A673 (cell line): ENCODE measurements at regions not wholly inside any gene's neighbourhood (a gene's known extent, or its start where the extent isn't known, plus 50 kb on each side); places are given as distances from the start of the nearest gene placed in this dataset.

Experiments
- BruUV-seq: library from RNA; stranded (reverse); fragments of 400-500 nt; replicated peaks from 2 replicates; lab custom pipeline; 2021; lab: Mats Ljungman, UMichigan
- CTCF ChIA-PET: fragments of 300-600 bp; sonication (Branson Sonifier 250); formaldehyde crosslinking; loops from one replicate; lab custom pipeline; 2022; ENCODE audit warnings: antibody characterized with exemption; lab: Charles Lee
- POLR2A ChIA-PET: fragments of 300-600 bp; sonication (Branson Sonifier 250); formaldehyde crosslinking; loops from one replicate; lab custom pipeline; 2022; ENCODE audit warnings: antibody characterized with exemption; ENCODE audit not compliant: low non-redundant PET; lab: Charles Lee
- DNase-seq: peaks from one replicate; pipeline ENCODE4 v3.0.0-alpha.2; 2015; ENCODE audit warnings: low spot score
- H3K27ac ChIP-seq: fragments of 200-600 bp; sonication (generic); 2 replicates; pipeline ENCODE4 v1.5.1; 2016; ENCODE audit warnings: mixed run types, low read depth, mild to moderate bottlenecking, mixed read lengths, antibody characterized with exemption, low read length; ENCODE audit not compliant: poor library complexity, severe bottlenecking
- H3K27me3 ChIP-seq: fragments of 200-600 bp; sonication (generic); replicated peaks from 2 replicates; pipeline ENCODE4 v1.6.1; 2017; ENCODE audit warnings: mixed run types, low read depth, mild to moderate bottlenecking, mixed read lengths, antibody characterized with exemption, low read length; ENCODE audit not compliant: insufficient read depth, poor library complexity
- H3K36me3 ChIP-seq: fragments of 200-600 bp; sonication (generic); 2 replicates; pipeline ENCODE4 v1.6.1; 2016; ENCODE audit warnings: mixed run types, mild to moderate bottlenecking, mixed read lengths, antibody characterized with exemption, low read length; ENCODE audit not compliant: insufficient read depth, poor library complexity, severe bottlenecking
- H3K4me1 ChIP-seq: fragments of 200-600 bp; sonication (generic); 2 replicates; pipeline ENCODE4 v1.6.1; 2017; ENCODE audit warnings: mixed run types, mild to moderate bottlenecking, mixed read lengths, antibody characterized with exemption, low read length; ENCODE audit not compliant: insufficient read depth, poor library complexity, severe bottlenecking
- H3K4me3 ChIP-seq: fragments of 200-600 bp; sonication (generic); 2 replicates; pipeline ENCODE4 v1.5.1; 2016; ENCODE audit warnings: low read depth, mixed run types, mild to moderate bottlenecking, mixed read lengths, low read length; ENCODE audit not compliant: poor library complexity, severe bottlenecking
- H3K9me3 ChIP-seq: fragments of 200-600 bp; sonication (generic); 2 replicates; pipeline ENCODE4 v1.6.1; 2016; ENCODE audit warnings: mixed run types, low read depth, mild to moderate bottlenecking, mixed read lengths, antibody characterized with exemption, low read length; ENCODE audit not compliant: poor library complexity, severe bottlenecking
- CTCF ChIP-seq: fragments of 300-800, 200-600 bp; sonication (generic); conservative IDR thresholded peaks from 2 replicates; pipeline ENCODE4 v1.5.1; 2017; ENCODE audit warnings: low read depth, mild to moderate bottlenecking, antibody characterized with exemption, low read length, moderate library complexity, mixed read lengths
- EZH2 ChIP-seq: fragments of 200-600 bp; sonication (generic); IDR thresholded peaks from 2 replicates; pipeline ENCODE4 v1.6.1; 2017; ENCODE audit warnings: borderline replicate concordance, low read depth, mild to moderate bottlenecking, mixed read lengths, antibody characterized with exemption, low read length; ENCODE audit not compliant: poor library complexity, severe bottlenecking
- intact Hi-C: fragments of 100-400 bp; cut with micrococcal nuclease; formaldehyde crosslinking; loops from one replicate; pipeline ENCODE4 v1.10.0; 2022; ENCODE audit not compliant: unreplicated experiment

- TF ChIP-seq CTCF (no peak), EZH2 (no peak)
- BruUV-seq, result no TSS peak
- CTCF ChIA-PET, result no interaction called here
- no peaks in the 10 kb centered on the region for H3K4me1 ChIP-seq
- H3K36me3 ChIP-seq, result no peaks in the 10 kb centered on the region
- no peaks in the 10 kb centered on the region for H3K27me3 ChIP-seq
- H3K4me3 ChIP-seq, result no peak overlapping the region
- intact Hi-C loops, result no loop called here
- no peak for DNase-seq
- H3K9me3 ChIP-seq, result no peaks in the 10 kb centered on the region
- POLR2A ChIA-PET, result no interaction called here
- no peak overlapping the region for H3K27ac ChIP-seq
Measured at GRCh38 chr2:150784389-150784788, 296.9 kb upstream of the RND3 start.

- no peaks in the 10 kb centered on the region for H3K4me1 ChIP-seq
- CTCF ChIA-PET, result no interaction called here
- intact Hi-C loops, result no loop called here
Measured at GRCh38 chr2:150783896-150784295, 296.4 kb upstream of the RND3 start.

GRCh38 chr2:150783015-150783414, 295.5 kb upstream of the RND3 start:
- DNase-seq, result no peak
- H3K4me1 ChIP-seq, result no peaks in the 10 kb centered on the region
- H3K36me3 ChIP-seq, result no peaks in the 10 kb centered on the region
- intact Hi-C loops, result no loop called here
- ChIA-PET CTCF (no interaction called here), POLR2A (no interaction called here)
- TF ChIP-seq CTCF (no peak), EZH2 (no peak)
- H3K4me3 ChIP-seq, result no peak overlapping the region
- H3K9me3 ChIP-seq, result no peaks in the 10 kb centered on the region
- no peaks in the 10 kb centered on the region for H3K27me3 ChIP-seq
- H3K27ac ChIP-seq, result no peak overlapping the region
- no TSS peak for BruUV-seq

More at GRCh38 chr2:150783896-150784295, 296.4 kb upstream of the RND3 start:
- Histone ChIP-seq H3K36me3 (no peaks in the 10 kb centered on the region), H3K9me3 (no peaks in the 10 kb centered on the region), H3K27ac (no peak overlapping the region), H3K4me3 (no peak overlapping the region), H3K27me3 (no peaks in the 10 kb centered on the region)
- no peak for DNase-seq
- TF ChIP-seq EZH2 (no peak), CTCF (no peak)
- no TSS peak for BruUV-seq
- POLR2A ChIA-PET, result no interaction called here
